CD4-positive, CD25-positive, alpha-beta regulatory T cell (primary cell): ENCODE measurements at regions not wholly inside any gene's neighbourhood (a gene's known extent, or its start where the extent isn't known, plus 50 kb on each side); places are given as distances from the start of the nearest gene placed in this dataset.

Experiments used
- ATAC-seq, 2 donors: fragments of 150-1000 bp; cut with Tn5 transposase; one replicate each; pipeline ENCODE4 v1.10.0; 2021; ENCODE audit warnings: low read depth in 2 of 2, moderate number of reproducible peaks in 2 of 2, moderate library complexity in 1 of 2
- DNase-seq, 3 donors: peaks; one replicate each; pipeline versions ENCODE4 v3.0.0 to v3.0.0-alpha.2; 2012 to 2022; ENCODE audit warnings: mixed read lengths in 1 of 3
- H3K27ac ChIP-seq: one replicate; pipeline ENCODE4 v1.7.0; 2013; ENCODE audit warnings: mild to moderate bottlenecking, low read length; ENCODE audit not compliant: insufficient read depth, poor library complexity, severe bottlenecking
- H3K27me3 ChIP-seq: one replicate; pipeline ENCODE4 v1.7.0; 2013; ENCODE audit warnings: low read length; ENCODE audit not compliant: control insufficient read depth, insufficient read depth
- H3K36me3 ChIP-seq: one replicate; pipeline ENCODE4 v1.7.0; 2013; ENCODE audit warnings: mild to moderate bottlenecking, low read length, moderate library complexity; ENCODE audit not compliant: control insufficient read depth, insufficient read depth
- H3K4me1 ChIP-seq: 2 replicates; pipeline ENCODE4 v1.7.0; 2013; ENCODE audit warnings: mild to moderate bottlenecking, low read length; ENCODE audit not compliant: insufficient read depth, control insufficient read depth, poor library complexity, severe bottlenecking
- H3K4me3 ChIP-seq: one replicate; pipeline ENCODE4 v1.7.0; 2013; ENCODE audit warnings: low read depth, mild to moderate bottlenecking, low read length, moderate library complexity
- H3K9me3 ChIP-seq, 2 experiments: 1 replicate in 1 of 2; 2 replicates in 1 of 2; pipeline ENCODE4 v1.7.0; 2013; ENCODE audit warnings: low read length in 2 of 2, mild to moderate bottlenecking in 1 of 2, moderate library complexity in 1 of 2; ENCODE audit not compliant: control insufficient read depth in 2 of 2
- H3K27ac Mint-ChIP-seq, 3 donors: one replicate each; pipeline ENCODE4 v1.8.0; 2020 to 2022; ENCODE audit warnings: mild to moderate bottlenecking in 3 of 3, mixed read lengths in 3 of 3, moderate library complexity in 2 of 3
- H3K27me3 Mint-ChIP-seq: one replicate; pipeline ENCODE4 v1.8.0; 2022; ENCODE audit warnings: mild to moderate bottlenecking, mixed read lengths
- H3K36me3 Mint-ChIP-seq: one replicate; pipeline ENCODE4 v1.8.0; 2020; ENCODE audit warnings: mixed read lengths
- H3K4me1 Mint-ChIP-seq, 4 donors: one replicate each; pipeline ENCODE4 v1.8.0; 2020 to 2022; ENCODE audit warnings: mixed read lengths in 4 of 4, mild to moderate bottlenecking in 1 of 4
- H3K4me3 Mint-ChIP-seq, 4 donors: one replicate each; pipeline ENCODE4 v1.8.0; 2020 to 2022; ENCODE audit warnings: mild to moderate bottlenecking in 4 of 4, mixed read lengths in 4 of 4, moderate library complexity in 3 of 4
- H3K9me3 Mint-ChIP-seq, 7 donors: one replicate each; pipeline ENCODE4 v1.8.0; 2020 to 2022; ENCODE audit warnings: mixed read lengths in 7 of 7, mild to moderate bottlenecking in 3 of 7, moderate library complexity in 2 of 7

GRCh38 chr1:244339776-244340175 lies 111.9 kb downstream of the ADSS2 start:
- Mint-ChIP-seq H3K4me1 (peaks cover 0 to 7% (median 2%) of the 10 kb centered on the region in 4 donors), H3K9me3 (no peaks in the 10 kb centered on the region), H3K4me3 (no peak overlapping the region), H3K27ac (no peak overlapping the region), H3K36me3 (no peaks in the 10 kb centered on the region), H3K27me3 (peaks cover 4% of the 10 kb centered on the region)
- H3K4me3 ChIP-seq: no peak overlapping the region
- DNase-seq (no peak), ATAC-seq (no peak)
- H3K27ac ChIP-seq: no peak overlapping the region
- no peaks in the 10 kb centered on the region for H3K36me3 ChIP-seq
- no peaks in the 10 kb centered on the region for H3K9me3 ChIP-seq
- no peaks in the 10 kb centered on the region for H3K4me1 ChIP-seq
- no peaks in the 10 kb centered on the region for H3K27me3 ChIP-seq

- no peaks in the 10 kb centered on the region for H3K36me3 ChIP-seq
- no peak overlapping the region for H3K27ac ChIP-seq
- Mint-ChIP-seq H3K27me3 (peaks cover 4% of the 10 kb centered on the region), H3K9me3 (no peaks in the 10 kb centered on the region), H3K36me3 (no peaks in the 10 kb centered on the region), H3K4me3 (no peak overlapping the region), H3K27ac (no peak overlapping the region), H3K4me1 (peaks cover 0 to 7% (median 2%) of the 10 kb centered on the region in 4 donors)
- H3K27me3 ChIP-seq: no peaks in the 10 kb centered on the region
- no peaks in the 10 kb centered on the region for H3K9me3 ChIP-seq
- H3K4me1 ChIP-seq: no peaks in the 10 kb centered on the region
- no peak for ATAC-seq
- DNase-seq: no peak
- H3K4me3 ChIP-seq: no peak overlapping the region
Measured at GRCh38 chr1:244340396-244340795, 111.3 kb downstream of the ADSS2 start.

GRCh38 chr1:244341455-244342450 lies 110.0 kb downstream of the ADSS2 start:
- no peaks in the 10 kb centered on the region for H3K4me1 ChIP-seq
- no peaks in the 10 kb centered on the region for H3K36me3 Mint-ChIP-seq
- H3K27me3 Mint-ChIP-seq: peaks cover 4% of the 10 kb centered on the region
- H3K9me3 ChIP-seq: no peaks in the 10 kb centered on the region
- peak overlapping the region in 1 of 4 donors; percentile 23 for H3K4me3 Mint-ChIP-seq
- ATAC-seq (peak; percentile 34 to 56), DNase-seq (peak in 1 of 3 donors; percentile 58)
- no peaks in the 10 kb centered on the region for H3K36me3 ChIP-seq
- no peaks in the 10 kb centered on the region for H3K27me3 ChIP-seq
- H3K4me1 Mint-ChIP-seq: peaks cover 0 to 10% (median 4%) of the 10 kb centered on the region in 4 donors
- peak overlapping the region in 2 of 3 donors; percentile 22 to 61 for H3K27ac Mint-ChIP-seq
- H3K9me3 Mint-ChIP-seq: peaks cover 0 to 2% (median 0%) of the 10 kb centered on the region in 7 donors
- H3K4me3 ChIP-seq: no peak overlapping the region
- H3K27ac ChIP-seq: no peak overlapping the region

GRCh38 chr1:244344001-244344400 lies 107.7 kb downstream of the ADSS2 start:
- Mint-ChIP-seq H3K4me3 (no peak overlapping the region), H3K27ac (no peak overlapping the region), H3K27me3 (no peaks in the 10 kb centered on the region), H3K36me3 (no peaks in the 10 kb centered on the region), H3K4me1 (peaks cover 0 to 10% (median 4%) of the 10 kb centered on the region in 4 donors), H3K9me3 (peaks cover 0 to 2% (median 0%) of the 10 kb centered on the region in 7 donors)
- H3K4me3 ChIP-seq: no peak overlapping the region
- H3K9me3 ChIP-seq: no peaks in the 10 kb centered on the region
- H3K36me3 ChIP-seq: no peaks in the 10 kb centered on the region
- H3K27ac ChIP-seq: no peak overlapping the region
- DNase-seq: no peak
- H3K27me3 ChIP-seq: no peaks in the 10 kb centered on the region
- H3K4me1 ChIP-seq: no peaks in the 10 kb centered on the region
- no peak for ATAC-seq

- H3K27ac ChIP-seq: no peak overlapping the region
- H3K36me3 ChIP-seq: no peaks in the 10 kb centered on the region
- Mint-ChIP-seq H3K4me3 (no peak overlapping the region), H3K27me3 (peaks cover 6% of the 10 kb centered on the region), H3K9me3 (peaks cover 0 to 2% (median 0%) of the 10 kb centered on the region in 7 donors), H3K36me3 (no peaks in the 10 kb centered on the region), H3K4me1 (peaks cover 4 to 16% (median 11%) of the 10 kb centered on the region in 4 donors), H3K27ac (no peak overlapping the region)
- no peaks in the 10 kb centered on the region for H3K9me3 ChIP-seq
- H3K4me1 ChIP-seq: no peaks in the 10 kb centered on the region
- ATAC-seq (no peak), DNase-seq (no peak)
- no peak overlapping the region for H3K4me3 ChIP-seq
- H3K27me3 ChIP-seq: no peaks in the 10 kb centered on the region
Measured at GRCh38 chr1:244346972-244347618, 104.6 kb downstream of the ADSS2 start.

- H3K9me3 Mint-ChIP-seq: peaks cover 0 to 2% (median 0%) of the 10 kb centered on the region in 7 donors
- DNase-seq (no peak), ATAC-seq (no peak)
- Histone ChIP-seq H3K36me3 (no peaks in the 10 kb centered on the region), H3K9me3 (no peaks in the 10 kb centered on the region), H3K4me3 (no peak overlapping the region), H3K27me3 (no peaks in the 10 kb centered on the region), H3K4me1 (no peaks in the 10 kb centered on the region), H3K27ac (no peak overlapping the region)
- H3K27me3 Mint-ChIP-seq: peaks cover 6% of the 10 kb centered on the region
- no peaks in the 10 kb centered on the region for H3K36me3 Mint-ChIP-seq
- no peak overlapping the region for H3K27ac Mint-ChIP-seq
- no peak overlapping the region for H3K4me3 Mint-ChIP-seq
- peaks cover 4 to 16% (median 11%) of the 10 kb centered on the region in 4 donors for H3K4me1 Mint-ChIP-seq
Measured at GRCh38 chr1:244347942-244348341, 103.8 kb downstream of the ADSS2 start.

GRCh38 chr1:244349103-244349531 lies 102.6 kb downstream of the ADSS2 start:
- ATAC-seq (no peak), DNase-seq (no peak)
- peak overlapping the region in 1 of 3 donors; percentile 70 for H3K27ac Mint-ChIP-seq
- H3K4me3 ChIP-seq: no peak overlapping the region
- H3K9me3 Mint-ChIP-seq: peaks cover 0 to 2% (median 0%) of the 10 kb centered on the region in 7 donors
- H3K4me3 Mint-ChIP-seq: no peak overlapping the region
- no peaks in the 10 kb centered on the region for H3K9me3 ChIP-seq
- H3K4me1 ChIP-seq: no peaks in the 10 kb centered on the region
- peaks cover 8 to 19% (median 14%) of the 10 kb centered on the region in 4 donors for H3K4me1 Mint-ChIP-seq
- no peaks in the 10 kb centered on the region for H3K36me3 ChIP-seq
- H3K27me3 ChIP-seq: no peaks in the 10 kb centered on the region
- no peaks in the 10 kb centered on the region for H3K36me3 Mint-ChIP-seq
- H3K27me3 Mint-ChIP-seq: peaks cover 10% of the 10 kb centered on the region
- H3K27ac ChIP-seq: no peak overlapping the region
